ENCODE measurements at regions not wholly inside any gene's neighbourhood (a gene's known extent, or its start where the extent isn't known, plus 50 kb on each side); places are given as distances from the start of the nearest gene placed in this dataset.

DNA sequence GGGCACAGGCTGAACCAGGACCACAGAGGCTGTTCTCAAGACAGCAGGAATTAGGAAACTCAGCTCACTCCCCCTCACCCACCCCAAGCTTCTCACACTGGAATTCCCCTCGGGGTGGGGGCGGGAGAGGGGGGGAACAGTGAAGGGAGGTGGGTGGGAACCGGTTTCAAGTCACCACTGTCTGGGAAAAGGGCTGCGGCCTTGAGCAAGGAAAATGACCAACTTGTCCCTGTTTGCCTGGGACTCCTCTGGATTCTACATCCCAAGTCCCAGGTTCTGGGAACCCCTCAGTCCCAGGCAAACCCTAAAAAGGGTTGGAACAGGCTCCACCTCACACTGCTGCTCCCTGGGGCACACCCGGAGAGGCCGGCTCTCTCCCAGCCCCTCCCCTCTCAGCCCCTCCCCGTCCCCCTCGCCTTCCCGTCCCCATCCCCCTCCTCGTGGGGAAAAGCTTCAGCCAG, 230.7 kb downstream of the TFAP2C start:
- no peaks in the 10 kb centered on the region for H3K9me3 Mint-ChIP-seq
- no peak for ATAC-seq
- H3K4me3 Mint-ChIP-seq = no peak overlapping the region
- no peak for DNase-seq
- H3K4me1 Mint-ChIP-seq (ENCODE audit: low read depth) = no peaks in the 10 kb centered on the region
- H3K36me3 Mint-ChIP-seq (ENCODE audit: insufficient read depth) = no peaks in the 10 kb centered on the region
- H3K27me3 Mint-ChIP-seq (ENCODE audit: low read depth) = peaks cover 26% of the 10 kb centered on the region

DNA sequence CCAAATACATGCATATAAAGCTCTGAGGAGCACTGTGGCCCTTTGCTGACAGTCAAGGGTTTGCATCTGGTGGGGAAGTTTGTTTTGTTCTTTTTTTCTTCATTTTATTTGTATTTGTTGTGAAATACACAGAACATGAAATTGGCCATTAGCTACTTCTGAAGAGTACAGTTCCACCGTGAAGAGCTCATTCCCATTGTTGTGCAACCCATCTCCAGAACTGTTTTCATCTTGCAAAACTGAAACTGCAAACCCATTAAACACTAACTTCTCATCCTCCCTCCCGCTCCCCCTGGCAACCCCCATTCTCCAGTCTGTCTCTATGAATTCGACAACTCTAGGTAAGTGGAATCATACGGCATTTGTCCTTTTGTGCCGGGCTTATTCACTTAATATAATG, 231.3 kb downstream of the TFAP2C start:
- no peak for DNase-seq
- H3K4me1 Mint-ChIP-seq (ENCODE audit: low read depth) = no peaks in the 10 kb centered on the region
- no peaks in the 10 kb centered on the region for H3K36me3 Mint-ChIP-seq (ENCODE audit: insufficient read depth)
- H3K27me3 Mint-ChIP-seq (ENCODE audit: low read depth) = peaks cover 26% of the 10 kb centered on the region
- no peaks in the 10 kb centered on the region for H3K9me3 Mint-ChIP-seq
- no peak for ATAC-seq
- H3K4me3 Mint-ChIP-seq = no peak overlapping the region

DNA sequence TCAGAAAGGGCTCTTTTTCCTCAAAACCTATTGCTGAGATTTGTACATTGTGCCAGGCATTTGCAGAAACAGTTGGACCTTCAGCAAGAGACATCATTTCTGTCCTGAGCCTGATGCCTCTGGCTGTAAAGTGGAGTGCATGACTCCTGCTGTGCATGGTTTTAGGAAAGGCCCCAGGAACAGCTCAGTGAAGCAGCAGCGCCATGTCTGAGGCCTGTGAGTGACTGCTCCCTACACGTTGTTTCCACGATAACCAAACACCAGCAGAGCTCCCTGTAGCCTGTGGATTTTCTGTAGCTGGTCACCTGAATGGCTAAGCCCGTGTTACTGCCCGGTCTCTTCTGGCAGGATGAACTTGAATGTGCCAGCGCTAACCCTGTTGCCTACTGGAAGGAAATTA, 232.5 kb downstream of the TFAP2C start:
- ATAC-seq (no peak), DNase-seq (no peak)
- Mint-ChIP-seq H3K4me3 (no peak overlapping the region), H3K4me1 (ENCODE audit: low read depth) (no peaks in the 10 kb centered on the region), H3K36me3 (ENCODE audit: insufficient read depth) (no peaks in the 10 kb centered on the region), H3K27me3 (ENCODE audit: low read depth) (peaks cover 29% of the 10 kb centered on the region), H3K9me3 (no peaks in the 10 kb centered on the region)

DNA sequence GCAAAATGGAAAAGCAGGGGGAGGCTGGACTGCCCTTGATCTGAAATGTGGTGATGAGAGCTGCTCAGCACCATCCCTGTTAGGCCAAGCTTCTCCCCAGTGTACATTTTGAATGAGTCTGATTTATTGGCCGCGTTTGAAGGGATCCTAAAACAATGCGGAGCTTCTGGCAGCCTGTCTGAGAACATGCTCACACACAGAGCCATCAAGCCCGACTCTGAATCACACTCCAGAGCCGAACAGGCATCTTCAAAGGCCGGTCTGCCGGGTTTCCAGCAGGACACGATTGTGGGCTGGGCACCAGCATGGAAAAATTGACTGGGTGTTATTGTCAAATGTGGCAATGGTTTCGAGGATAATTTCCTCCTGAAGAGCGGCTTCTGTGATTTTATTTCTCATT, 235.9 kb downstream of the TFAP2C start:
- no peaks in the 10 kb centered on the region for H3K4me1 Mint-ChIP-seq (ENCODE audit: low read depth)
- H3K27me3 Mint-ChIP-seq (ENCODE audit: low read depth) = peaks cover 26% of the 10 kb centered on the region
- H3K4me3 Mint-ChIP-seq = no peak overlapping the region
- H3K36me3 Mint-ChIP-seq (ENCODE audit: insufficient read depth) = no peaks in the 10 kb centered on the region
- H3K9me3 Mint-ChIP-seq = no peaks in the 10 kb centered on the region
- no peak for ATAC-seq
- DNase-seq = no peak

DNA sequence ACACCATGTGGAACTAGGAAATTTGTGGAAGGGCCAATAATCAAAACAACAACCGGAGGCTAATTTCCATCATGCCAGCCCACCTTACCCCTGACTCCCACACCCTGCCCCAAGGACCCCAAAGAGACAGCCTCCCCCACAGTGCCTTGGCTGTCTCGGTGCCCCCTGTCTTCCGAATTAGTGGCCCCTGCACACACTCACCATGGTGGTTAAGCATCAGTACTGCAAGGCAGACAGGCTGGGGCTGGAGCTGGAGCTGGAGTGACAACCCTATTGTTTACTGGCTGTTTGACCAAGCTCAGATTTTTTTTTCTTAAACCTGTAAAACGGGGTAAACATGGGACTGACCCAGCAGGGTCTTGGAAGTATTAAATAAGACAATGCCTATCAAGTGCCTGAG, 238.0 kb downstream of the TFAP2C start:
- Mint-ChIP-seq H3K36me3 (ENCODE audit: insufficient read depth) (no peaks in the 10 kb centered on the region), H3K9me3 (no peaks in the 10 kb centered on the region), H3K4me1 (ENCODE audit: low read depth) (no peaks in the 10 kb centered on the region), H3K4me3 (no peak overlapping the region), H3K27me3 (ENCODE audit: low read depth) (peaks cover 12% of the 10 kb centered on the region)
- no peak for DNase-seq
- no peak for ATAC-seq

DNA sequence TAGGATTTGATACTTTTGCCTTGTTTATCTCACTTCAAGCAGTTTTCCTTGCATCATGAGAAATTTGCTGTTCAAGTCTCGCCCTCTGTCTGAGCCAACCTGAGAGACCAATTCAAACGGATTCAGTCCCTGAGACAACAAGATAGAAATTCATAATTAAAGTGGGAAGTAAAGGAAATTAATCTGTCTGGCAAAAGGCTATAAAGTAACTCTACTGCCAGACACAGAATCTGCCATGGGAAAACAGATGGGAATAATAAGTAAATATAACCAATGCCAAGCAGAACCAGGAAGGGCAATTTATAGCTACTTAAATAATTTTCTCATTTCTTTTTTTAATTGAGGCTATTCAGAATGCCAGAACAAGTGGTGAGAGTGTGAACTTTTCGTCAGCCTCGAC, 239.6 kb downstream of the TFAP2C start:
- H3K4me1 Mint-ChIP-seq (ENCODE audit: low read depth) = no peaks in the 10 kb centered on the region
- H3K36me3 Mint-ChIP-seq (ENCODE audit: insufficient read depth) = no peaks in the 10 kb centered on the region
- no peaks in the 10 kb centered on the region for H3K9me3 Mint-ChIP-seq
- ATAC-seq (no peak), DNase-seq (no peak)
- H3K27me3 Mint-ChIP-seq (ENCODE audit: low read depth) = peaks cover 3% of the 10 kb centered on the region
- no peak overlapping the region for H3K4me3 Mint-ChIP-seq

DNA sequence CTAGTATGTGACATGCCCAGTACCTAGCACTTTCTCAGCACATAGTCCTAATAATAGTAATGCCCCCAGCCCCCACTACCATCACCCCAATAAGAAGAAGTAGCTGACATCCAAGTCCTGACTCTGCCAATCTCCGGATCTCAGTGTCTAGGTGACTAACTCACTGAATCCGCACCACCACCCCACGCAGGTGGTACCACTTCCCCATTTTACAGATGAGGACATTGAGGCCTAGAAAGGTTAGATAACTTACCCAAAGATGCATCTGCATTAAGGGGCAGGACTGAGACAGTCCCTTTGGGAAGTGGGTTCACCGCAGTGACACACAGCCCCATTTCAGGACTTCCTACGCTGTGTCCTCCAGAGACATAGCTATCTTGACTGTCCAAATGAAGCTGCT, 241.2 kb downstream of the TFAP2C start:
- Mint-ChIP-seq H3K27me3 (ENCODE audit: low read depth) (peaks cover 3% of the 10 kb centered on the region), H3K9me3 (no peaks in the 10 kb centered on the region), H3K4me3 (no peak overlapping the region), H3K4me1 (ENCODE audit: low read depth) (no peaks in the 10 kb centered on the region), H3K36me3 (ENCODE audit: insufficient read depth) (no peaks in the 10 kb centered on the region)
- ATAC-seq (no peak), DNase-seq (no peak)

DNA sequence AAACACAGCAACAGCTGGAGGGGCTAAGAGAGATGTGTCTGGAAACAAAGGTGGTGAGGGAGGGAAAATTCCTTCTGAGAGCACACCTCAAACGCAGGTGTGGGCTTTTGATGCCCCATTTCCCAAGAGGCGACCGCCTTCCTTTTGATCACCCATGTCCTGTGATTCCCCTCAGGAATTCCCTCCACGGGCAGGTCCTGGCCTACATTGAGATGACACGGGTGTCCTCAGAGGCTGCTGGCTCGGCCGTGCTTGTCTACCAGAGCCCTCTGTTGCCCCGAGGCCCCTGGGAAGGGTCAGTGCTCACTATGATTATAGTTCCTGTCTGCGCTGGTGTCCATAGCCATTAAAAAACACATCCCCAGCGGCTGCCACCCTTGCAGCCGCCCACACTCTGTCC, 242.6 kb downstream of the TFAP2C start:
- no peaks in the 10 kb centered on the region for H3K4me1 Mint-ChIP-seq (ENCODE audit: low read depth)
- DNase-seq (no peak), ATAC-seq (no peak)
- no peaks in the 10 kb centered on the region for H3K36me3 Mint-ChIP-seq (ENCODE audit: insufficient read depth)
- H3K27me3 Mint-ChIP-seq (ENCODE audit: low read depth) = no peaks in the 10 kb centered on the region
- H3K9me3 Mint-ChIP-seq = no peaks in the 10 kb centered on the region
- no peak overlapping the region for H3K4me3 Mint-ChIP-seq

DNA sequence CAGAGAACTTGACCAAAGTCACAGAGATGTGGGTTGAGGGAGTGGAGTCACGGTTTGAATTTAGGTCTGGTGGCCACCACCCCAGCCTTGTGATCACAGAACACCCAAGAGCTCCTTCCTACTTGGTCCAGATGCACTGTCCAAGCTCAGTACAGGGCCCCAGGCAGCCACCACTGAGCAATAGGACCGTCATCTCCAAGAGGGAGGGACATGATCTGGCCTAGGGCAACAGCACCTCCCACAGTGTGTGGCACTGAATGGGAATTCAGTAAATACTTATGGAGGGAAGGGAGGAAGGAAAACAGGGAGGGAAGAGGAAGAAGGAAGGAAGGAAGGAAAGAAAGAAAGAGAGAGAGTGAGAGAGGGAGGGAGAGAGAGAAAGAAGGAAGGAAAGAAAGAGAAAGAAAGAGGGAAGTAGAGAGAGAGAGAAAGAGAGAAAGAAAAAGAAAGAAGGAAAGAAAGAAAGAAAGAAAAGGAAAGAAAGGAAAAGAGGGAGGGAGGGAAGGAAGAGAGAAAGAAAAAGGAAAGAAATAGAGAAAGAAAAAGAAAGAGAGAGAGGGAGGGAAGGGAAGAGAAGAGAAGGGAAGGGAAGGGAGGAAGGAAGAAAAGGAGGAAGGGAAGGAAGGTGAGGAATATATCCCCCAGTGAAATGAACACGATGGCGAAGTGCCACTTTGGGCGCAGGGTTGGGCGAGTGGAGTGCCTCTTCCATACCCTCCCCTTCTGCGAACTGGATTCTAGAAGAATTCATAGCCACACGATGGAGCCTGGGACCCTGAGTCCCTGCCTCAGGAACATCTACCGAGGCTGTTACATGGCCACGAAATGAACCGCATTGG, 243.7 kb downstream of the TFAP2C start:
- H3K9me3 Mint-ChIP-seq = no peaks in the 10 kb centered on the region
- ATAC-seq (no peak), DNase-seq (no peak)
- no peaks in the 10 kb centered on the region for H3K36me3 Mint-ChIP-seq (ENCODE audit: insufficient read depth)
- no peaks in the 10 kb centered on the region for H3K27me3 Mint-ChIP-seq (ENCODE audit: low read depth)
- H3K4me1 Mint-ChIP-seq (ENCODE audit: low read depth) = no peaks in the 10 kb centered on the region
- no peak overlapping the region for H3K4me3 Mint-ChIP-seq

DNA sequence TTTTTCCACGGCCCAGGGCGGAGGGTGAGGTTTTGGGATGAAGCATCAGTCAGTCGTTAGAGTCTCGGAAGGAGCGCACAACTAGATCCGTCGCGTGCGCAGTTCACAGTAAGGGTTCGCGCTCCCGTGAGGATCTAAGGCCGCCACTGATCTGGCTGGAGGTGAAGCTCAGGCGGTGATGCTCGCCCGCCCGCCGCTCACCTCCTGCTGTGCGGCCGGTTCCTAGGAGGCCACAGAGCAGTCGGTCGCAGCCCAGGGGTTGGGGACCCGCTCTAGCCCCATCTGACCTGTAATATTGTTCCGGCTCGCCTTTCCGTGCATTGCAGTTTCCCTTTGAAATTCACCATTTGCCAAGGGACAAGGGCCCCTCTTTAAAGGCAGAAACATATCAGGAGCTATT, 244.7 kb downstream of the TFAP2C start:
- H3K4me3 Mint-ChIP-seq = no peak overlapping the region
- no peaks in the 10 kb centered on the region for H3K9me3 Mint-ChIP-seq
- no peaks in the 10 kb centered on the region for H3K27me3 Mint-ChIP-seq (ENCODE audit: low read depth)
- DNase-seq (no peak), ATAC-seq (no peak)
- no peaks in the 10 kb centered on the region for H3K36me3 Mint-ChIP-seq (ENCODE audit: insufficient read depth)
- H3K4me1 Mint-ChIP-seq (ENCODE audit: low read depth) = no peaks in the 10 kb centered on the region

DNA sequence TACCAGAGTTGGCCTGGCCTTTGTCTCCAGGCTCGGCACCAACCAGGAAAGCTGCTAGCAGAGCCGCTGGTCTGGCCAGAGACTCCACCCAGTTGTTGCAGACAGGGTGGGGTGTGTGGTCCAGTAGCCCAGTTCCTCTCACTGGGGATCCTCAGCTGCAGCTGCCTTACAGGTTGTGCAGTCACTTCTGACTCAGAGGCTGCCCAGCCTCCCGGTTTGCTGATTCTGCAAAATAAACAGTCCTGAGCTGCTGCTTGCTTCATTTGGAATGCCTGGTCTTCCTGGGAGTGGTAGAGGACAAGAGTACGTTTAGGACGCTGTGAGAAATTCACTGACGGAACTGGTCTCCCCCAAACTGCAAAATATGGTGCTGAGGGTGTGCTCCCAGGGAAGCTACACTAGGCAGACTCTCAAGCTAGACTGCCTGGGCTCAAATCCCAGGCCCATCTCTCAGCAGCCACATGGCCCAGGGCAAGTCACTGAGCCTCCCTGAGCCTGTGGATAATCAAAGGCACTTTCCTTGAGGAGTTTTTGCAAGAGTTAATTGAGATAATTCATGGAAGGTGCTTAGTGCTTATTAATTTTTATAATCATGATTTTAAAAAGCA, 246.1 kb downstream of the TFAP2C start:
- Mint-ChIP-seq H3K36me3 (ENCODE audit: insufficient read depth) (no peaks in the 10 kb centered on the region), H3K4me3 (no peak overlapping the region), H3K27me3 (ENCODE audit: low read depth) (peaks cover 3% of the 10 kb centered on the region), H3K9me3 (no peaks in the 10 kb centered on the region), H3K4me1 (ENCODE audit: low read depth) (no peaks in the 10 kb centered on the region)
- DNase-seq (no peak), ATAC-seq (no peak)

DNA sequence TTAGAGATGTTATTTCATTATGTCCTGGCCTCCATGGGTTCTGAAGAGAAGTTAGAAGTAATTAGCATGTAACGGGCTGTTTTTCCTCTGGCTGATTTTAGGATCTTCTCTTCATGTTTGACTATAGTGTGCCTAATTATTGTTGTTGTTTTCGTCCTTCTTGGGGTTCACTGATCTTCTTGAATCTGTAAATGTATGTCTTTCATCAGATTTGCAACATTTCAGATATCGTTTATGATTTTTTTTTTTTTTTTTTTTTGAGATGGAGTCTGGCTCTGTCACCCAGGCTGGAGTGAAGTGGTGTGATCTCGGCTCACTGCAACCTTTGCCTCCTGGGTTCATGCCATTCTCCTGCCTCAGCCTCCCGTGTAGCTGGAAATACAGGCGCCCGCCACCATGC, 246.7 kb downstream of the TFAP2C start:
- H3K4me1 Mint-ChIP-seq (ENCODE audit: low read depth) = no peaks in the 10 kb centered on the region
- H3K27me3 Mint-ChIP-seq (ENCODE audit: low read depth) = peaks cover 4% of the 10 kb centered on the region
- no peak for ATAC-seq
- no peaks in the 10 kb centered on the region for H3K36me3 Mint-ChIP-seq (ENCODE audit: insufficient read depth)
- H3K4me3 Mint-ChIP-seq = no peak overlapping the region
- H3K9me3 Mint-ChIP-seq = no peaks in the 10 kb centered on the region
- no peak for DNase-seq

DNA sequence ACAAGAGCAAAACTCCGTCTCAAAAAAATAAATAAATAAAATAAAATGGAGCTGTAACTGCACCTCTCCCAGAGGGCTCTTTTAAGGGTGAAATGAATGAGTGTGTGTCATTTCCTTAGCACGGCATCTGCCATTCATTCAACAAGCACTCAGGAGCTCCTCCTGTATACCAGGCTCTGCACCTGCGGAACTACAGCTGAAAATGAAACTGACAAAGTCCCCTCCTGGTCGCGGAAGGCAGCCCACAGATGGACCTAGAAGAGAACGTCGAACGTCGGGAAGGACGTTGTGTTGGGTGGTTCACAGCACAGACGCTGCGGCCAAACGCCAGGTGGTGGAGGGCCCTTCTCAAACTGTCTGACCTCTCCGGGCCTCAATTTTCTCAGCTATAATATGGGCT, 256.4 kb downstream of the TFAP2C start:
- no peaks in the 10 kb centered on the region for H3K4me1 Mint-ChIP-seq (ENCODE audit: low read depth)
- no peak for ATAC-seq
- H3K9me3 Mint-ChIP-seq = no peaks in the 10 kb centered on the region
- no peaks in the 10 kb centered on the region for H3K36me3 Mint-ChIP-seq (ENCODE audit: insufficient read depth)
- H3K4me3 Mint-ChIP-seq = no peak overlapping the region
- DNase-seq = no peak
- peaks cover 1% of the 10 kb centered on the region for H3K27me3 Mint-ChIP-seq (ENCODE audit: low read depth)

DNA sequence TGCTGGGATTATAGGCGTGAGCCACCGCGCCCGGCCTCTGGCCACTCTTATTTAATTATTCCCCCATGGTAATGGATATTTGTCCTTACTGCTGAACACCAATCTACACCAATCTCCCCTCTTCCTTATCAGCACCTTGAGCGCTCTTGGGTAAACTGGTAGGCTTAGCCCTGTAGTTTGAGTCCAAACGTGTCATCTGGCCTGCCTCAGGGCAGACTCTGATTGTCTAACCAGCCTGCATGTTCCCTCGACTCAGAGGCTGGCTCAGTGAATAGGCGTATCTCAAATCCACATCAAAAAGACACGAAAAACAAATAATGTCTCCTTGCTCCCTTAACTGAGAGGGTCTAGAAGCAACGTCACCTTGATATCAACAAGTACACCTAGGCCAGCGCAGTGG, 260.9 kb downstream of the TFAP2C start:
- DNase-seq (no peak), ATAC-seq (no peak)
- no peaks in the 10 kb centered on the region for H3K36me3 Mint-ChIP-seq (ENCODE audit: insufficient read depth)
- no peaks in the 10 kb centered on the region for H3K9me3 Mint-ChIP-seq
- H3K4me1 Mint-ChIP-seq (ENCODE audit: low read depth) = no peaks in the 10 kb centered on the region
- H3K27me3 Mint-ChIP-seq (ENCODE audit: low read depth) = no peaks in the 10 kb centered on the region
- H3K4me3 Mint-ChIP-seq = no peak overlapping the region

DNA sequence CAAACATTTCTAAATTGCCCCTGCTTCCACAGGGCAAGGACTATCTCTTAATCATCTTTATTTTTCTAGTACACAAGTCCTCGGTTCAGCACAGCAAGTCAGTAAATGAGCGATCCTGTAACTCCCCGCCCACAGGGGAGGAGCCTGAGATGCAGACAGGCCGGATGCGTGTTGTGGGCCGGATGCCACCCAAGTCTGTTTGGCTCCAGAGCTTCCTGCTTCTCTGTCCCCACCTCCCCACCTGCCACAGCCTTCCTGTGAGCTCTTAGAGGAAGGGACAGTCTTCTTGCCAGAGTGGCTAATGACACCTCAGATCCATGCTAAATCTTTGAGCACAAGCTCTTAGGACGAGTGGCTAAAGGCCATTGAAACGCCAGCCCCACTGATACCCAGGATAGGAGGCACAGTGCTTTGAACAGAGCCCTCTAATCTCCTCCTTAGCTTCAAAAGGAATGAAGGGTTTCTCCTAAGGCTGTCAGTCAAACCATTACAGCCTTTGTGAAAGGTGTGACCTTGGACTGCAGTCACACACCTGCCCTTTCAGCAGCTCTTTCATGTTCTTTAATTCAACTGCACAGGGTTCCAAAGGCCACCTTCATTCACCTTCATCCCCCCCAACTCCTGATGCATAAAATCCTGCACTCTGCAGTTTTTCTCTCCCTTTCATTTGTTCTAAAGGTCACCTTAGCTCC, 264.3 kb downstream of the TFAP2C start:
- no peaks in the 10 kb centered on the region for H3K36me3 Mint-ChIP-seq (ENCODE audit: insufficient read depth)
- H3K9me3 Mint-ChIP-seq = no peaks in the 10 kb centered on the region
- no peaks in the 10 kb centered on the region for H3K4me1 Mint-ChIP-seq (ENCODE audit: low read depth)
- H3K4me3 Mint-ChIP-seq = no peak overlapping the region
- no peak for ATAC-seq
- H3K27me3 Mint-ChIP-seq (ENCODE audit: low read depth) = peaks cover 1% of the 10 kb centered on the region
- DNase-seq = no peak
